T-helper 1 cell treated with Interleukin-12 subunit alpha and Interleukin-12 subunit beta and Interleukin-4 antibody, amounts not matched to agents 30 ng/mL and 1 ng/mL, for 36 hours (primary cell): ENCODE measurements at regions not wholly inside any gene's neighbourhood (a gene's known extent, or its start where the extent isn't known, plus 50 kb on each side); places are given as distances from the start of the nearest gene placed in this dataset.
"Not testable (repeated sequence)": the region's sequence is repeated elsewhere in the genome, so short reads cannot be mapped to it uniquely, and the experiment has no call there.

Experiments used
- intact Hi-C: fragments of 100-400 bp; cut with micrococcal nuclease; formaldehyde crosslinking; loops from one replicate; pipeline ENCODE4 v1.15.1; 2024

DNA sequence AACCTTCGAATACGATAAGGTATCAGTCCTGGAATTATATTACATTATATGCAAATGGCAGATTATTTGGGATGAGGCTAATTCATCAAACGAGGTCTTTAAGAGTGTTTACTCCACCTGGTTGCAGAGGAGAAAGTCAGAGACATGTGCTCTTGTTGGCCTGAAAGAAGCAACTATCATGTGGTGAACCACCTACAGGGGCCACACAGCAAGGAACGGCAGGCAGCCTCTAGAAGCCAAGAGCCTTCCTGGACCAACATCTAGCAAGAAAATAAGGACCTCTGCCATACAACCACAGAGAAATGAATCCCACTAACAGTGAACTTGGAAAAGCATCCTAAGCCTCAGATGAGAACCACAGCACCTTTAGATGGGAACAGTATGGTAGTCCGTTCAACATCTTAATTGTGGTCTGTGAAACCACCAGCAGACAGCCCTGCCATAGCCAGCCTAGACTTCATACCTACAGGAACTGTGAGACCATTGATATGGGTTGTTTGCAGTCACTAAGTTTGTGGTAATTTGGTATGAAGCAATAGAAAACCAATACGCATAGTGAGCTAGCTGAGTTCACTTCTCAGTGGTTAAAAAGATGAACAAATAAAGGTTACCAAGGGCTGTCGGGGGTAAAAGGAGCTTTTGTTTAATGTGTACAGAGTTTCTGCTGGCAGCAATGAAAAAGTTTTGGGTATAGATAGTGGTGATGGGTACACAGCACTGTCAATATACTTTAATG, 345.7 kb upstream of the RUNX1 start:
- intact Hi-C loops, result no loop called here

DNA sequence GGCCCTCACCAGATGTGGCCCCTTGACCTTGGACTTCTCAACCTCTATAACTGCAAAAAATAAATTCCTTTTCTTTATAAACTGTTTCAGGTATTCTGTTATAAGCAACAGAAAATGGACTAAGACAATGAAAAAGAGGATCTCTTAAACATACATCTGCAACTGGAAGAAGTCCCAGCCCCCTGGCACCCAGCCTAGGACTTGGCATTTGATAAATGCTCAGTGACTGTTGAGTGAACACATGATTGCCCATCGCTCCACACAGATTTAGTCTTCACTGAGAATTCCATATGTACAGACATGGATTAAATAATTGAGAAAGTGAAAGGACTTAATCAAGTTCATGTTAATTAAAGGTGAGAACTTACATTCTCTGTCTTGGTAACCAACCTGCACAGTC, 344.9 kb upstream of the RUNX1 start:
- intact Hi-C loops, result no loop called here

DNA sequence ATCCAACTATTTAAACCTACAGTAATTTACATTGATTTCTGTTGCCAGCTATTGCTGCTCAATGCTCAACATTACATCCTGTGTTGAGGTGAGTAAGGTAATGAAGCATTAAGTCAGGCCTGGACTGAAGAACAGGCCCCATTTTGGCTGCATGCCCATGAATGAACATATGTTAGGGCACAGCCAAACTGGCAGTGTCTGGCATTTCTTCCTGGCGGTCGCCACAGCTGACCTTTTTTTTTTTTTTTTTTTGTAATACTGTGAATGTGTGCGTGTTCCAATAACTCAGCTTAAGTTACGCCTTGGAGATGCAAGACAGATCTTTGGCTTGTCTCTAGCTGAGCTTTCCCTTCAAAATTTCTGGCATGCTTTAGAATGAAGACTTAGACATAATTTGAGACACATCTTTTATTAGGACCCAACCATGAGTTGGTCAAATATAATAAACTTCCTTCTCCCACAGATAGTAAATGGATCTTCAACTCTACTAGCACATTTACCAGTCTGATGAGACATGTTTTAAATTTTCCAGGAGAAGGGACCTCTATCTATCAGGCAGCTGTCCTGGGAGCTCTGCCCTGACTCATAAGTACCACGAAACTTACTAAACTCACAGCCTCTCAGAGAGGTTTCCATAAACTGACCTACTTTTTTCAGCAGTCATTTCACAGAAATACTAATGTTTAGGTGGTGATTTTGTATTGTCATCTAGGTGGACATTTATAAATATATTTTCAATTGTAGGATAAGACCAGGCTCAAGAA, 341.1 kb upstream of the RUNX1 start:
- intact Hi-C loops, result no loop called here

DNA sequence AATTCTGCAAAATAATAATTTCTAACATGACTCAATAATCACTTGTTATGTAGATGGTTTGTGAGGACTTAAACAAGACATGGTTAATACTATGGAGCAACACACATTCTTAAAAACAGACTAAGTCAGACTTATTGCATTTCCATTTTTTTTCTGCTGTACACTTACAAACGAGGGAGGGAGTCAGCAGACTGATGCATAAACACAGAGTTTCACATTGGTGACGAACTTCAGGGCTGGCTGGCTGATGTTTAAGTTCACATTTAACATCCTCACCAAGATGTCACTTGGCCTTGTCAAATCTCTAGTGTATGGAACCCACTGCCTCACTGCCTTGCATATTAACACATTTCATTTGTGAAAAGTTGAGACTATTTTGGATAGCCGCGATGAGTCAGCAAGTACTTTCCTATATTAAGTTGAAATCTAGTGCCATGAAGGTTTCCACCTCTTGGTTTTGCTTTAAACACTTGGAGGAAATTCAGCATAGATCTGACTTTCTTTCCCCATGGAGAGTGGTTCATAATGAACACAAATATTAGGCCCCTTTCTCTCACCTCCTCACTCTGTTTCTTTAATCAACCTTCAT, 337.5 kb upstream of the RUNX1 start:
- intact Hi-C loops, result no loop called here

DNA sequence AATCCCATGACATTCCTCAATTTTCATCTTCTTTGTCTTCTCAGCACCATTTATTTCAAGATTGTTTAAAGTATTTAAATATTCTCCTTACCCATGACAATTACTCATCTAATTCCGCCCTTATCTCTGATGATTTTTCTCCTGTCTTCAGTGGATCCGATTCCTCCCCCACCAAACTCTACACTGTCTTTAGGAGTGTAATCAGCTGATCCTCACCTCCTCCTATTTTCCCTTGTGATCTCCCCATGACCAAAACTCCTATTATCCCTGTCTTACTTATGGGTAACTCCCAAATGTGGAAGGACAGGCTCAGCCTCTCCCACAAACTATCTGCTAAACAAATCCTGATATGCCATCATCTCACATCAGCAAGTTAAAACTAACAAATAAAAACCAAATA, 335.3 kb upstream of the RUNX1 start:
- intact Hi-C loops, result no loop called here

DNA sequence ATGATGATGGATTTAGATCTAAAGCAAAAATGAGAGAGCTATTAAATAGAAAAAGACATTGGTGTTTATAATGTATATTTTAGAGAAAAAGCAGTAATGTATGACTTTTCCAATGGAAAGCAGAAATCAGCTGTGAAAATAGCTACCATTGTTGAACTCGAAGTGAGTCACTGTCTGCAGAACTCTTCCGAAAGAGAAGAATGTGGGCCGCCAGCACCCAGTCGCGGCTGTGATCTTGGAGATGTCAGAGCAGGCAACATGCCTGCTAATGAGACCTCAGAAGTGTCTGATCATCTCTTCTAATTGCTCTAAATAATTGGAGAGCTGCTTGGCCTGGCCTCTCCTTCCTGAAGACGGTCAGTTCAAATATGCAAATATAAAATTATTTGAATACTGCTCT, 333.6 kb upstream of the RUNX1 start:
- intact Hi-C loops, result no loop called here

DNA sequence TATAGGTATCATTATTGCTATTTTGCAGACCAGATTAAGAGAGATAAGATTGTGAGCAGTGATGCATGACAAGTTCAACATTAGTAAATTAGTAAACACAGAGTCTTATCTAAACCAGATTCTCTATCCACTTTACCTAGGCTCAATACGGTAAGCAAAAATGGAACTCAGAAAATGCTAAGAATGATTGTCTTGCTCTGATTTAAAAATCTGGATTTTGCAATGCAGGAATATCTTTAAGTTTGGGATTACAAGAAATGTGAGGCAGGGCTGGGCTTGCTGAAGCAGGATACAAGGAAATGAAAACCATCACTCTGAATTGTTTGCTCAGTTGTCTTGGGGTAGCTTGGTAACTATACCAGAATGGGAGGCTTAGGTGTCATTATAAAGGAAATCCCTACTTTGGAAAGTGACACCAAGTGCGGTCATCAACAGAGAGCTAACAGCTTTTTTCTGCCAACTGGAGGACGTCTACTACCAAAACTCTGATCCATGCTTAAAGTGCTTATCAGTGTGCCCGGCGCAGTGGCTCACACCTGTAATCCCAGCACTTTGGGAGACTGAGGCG, 332.7 kb upstream of the RUNX1 start:
- intact Hi-C loops, result no loop called here

DNA sequence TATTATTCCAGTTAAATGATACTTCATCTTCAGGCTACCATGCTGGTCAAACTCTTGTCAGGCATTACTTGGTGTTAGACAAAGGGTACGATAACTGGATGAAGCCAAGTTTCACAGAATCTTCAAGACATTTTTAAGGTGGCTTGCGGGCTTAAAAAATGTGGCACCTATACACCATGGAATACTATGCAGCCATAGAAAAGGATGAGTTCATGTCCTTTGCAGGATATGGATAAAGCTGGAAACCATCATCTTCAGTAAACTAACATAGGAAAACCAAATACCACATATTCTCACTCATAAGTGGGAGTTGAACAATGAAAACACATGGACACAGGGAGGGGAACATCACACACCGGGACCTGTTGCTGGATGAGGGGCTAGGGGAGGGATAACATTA, 331.2 kb upstream of the RUNX1 start:
- intact Hi-C loops, result not testable (repeated sequence)

DNA sequence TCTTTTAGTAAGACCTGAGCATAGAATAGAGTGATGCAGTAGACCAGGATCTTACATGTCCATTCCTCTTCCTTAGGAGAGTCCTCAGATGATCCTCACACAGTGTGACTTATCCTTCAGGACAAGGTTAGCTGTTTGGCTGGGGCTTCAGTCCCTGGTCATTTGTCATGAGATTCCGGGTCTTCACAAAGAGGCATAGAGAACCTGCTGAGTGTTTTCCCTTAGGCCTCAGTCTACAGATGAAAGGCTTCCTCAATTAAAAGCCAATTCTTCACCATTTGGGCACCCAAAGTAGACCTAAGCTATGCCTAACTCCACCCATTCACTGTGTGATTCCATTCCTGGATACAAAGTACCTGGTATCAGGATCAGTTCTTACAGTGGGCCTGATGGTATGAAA, 329.8 kb upstream of the RUNX1 start:
- intact Hi-C loops, result no loop called here

DNA sequence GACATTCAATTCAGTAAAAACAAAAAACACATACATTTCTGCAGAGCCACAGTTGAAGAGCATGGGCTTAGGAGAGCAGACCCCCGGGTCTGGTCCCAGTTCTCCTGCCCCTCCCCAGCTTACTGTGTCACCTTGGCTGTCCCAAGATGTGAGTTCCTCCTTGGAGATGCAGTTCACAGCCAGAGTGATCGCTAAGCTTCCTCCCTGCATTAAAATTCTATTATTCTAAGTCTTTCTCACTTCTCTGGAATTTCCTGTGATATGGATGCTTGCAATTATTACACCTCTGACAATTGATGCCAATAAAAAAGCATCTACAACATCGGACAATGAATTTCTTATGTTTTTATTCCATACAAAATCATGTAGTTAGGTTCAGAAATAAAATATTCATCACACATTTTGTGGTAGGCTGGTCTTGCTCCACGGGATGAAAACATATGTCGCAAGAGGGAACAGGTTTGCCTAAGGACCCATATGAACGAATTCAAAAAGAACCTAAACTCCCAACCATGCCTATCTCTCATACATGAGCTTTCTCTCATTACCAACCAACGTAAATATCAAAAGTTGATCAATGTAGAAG, 328.5 kb upstream of the RUNX1 start:
- intact Hi-C loops, result no loop called here

DNA sequence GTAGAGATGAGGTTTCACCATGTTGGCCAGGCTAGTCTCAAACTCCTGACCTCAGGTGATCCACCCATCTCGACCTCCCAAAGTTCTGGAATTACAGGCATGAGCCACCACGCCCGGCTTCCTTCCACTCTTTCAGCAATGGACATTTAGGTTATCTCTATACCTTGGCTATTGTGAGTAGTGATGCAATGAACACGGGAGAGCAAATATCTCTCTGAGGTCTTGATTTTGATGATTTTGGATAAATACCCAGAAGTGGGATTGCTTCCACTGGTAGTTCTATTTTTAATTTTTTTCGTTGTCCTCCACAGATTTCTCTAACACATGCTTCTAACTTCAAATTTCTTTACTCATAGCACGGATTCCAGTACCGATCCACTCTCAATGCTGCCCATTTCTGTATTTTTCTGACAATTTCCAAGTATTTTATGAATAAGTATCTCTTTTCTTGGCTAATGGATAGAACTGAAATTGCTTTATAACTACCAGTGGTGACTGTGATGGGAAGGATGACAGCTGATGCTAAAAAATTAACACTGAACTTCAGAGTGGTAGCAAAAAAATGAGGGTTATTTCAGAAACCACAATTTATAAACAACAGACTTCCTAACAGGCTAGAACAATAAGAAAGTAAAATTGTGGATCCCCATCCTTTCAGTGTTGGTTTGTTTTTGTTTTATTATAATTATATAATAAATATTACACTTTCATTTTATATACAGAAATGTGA, 327.5 kb upstream of the RUNX1 start:
- intact Hi-C loops, result no loop called here

DNA sequence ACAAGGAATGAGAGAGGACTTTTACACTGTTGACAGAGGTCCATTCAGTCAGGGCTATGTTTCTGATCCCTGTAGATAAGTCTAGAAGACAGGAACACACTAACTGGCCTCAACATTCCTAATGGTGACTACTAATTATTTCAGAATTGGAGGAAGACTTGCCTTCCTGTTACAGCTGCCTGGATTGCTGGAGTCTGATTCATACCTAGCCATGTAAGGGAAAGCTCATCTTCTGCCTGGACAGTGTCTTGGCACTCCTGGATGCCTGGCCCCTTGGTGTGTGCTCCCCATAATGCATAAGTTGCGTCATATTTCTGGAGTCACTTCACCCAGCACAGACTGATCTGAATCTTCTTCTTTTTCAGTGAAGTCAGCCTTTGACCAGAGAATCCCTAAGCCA, 326.0 kb upstream of the RUNX1 start:
- intact Hi-C loops, result no loop called here

DNA sequence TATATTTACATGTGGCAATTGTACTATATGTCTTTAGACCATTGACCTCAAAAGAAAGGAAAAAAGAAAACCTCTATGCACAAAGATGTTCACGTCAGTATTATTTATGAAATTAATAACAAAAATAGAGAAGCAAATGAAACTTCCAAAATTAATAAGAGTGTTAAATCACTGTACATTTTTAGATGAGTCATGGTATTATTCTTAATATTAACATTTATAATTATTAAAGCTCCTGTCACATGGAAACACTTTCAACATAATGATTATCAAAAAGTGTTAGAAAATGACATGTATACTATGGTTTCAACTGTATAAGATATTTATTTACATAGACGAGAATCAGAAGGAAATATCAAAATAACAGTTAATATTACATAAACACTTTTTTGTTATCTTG, 324.9 kb upstream of the RUNX1 start:
- intact Hi-C loops, result no loop called here

DNA sequence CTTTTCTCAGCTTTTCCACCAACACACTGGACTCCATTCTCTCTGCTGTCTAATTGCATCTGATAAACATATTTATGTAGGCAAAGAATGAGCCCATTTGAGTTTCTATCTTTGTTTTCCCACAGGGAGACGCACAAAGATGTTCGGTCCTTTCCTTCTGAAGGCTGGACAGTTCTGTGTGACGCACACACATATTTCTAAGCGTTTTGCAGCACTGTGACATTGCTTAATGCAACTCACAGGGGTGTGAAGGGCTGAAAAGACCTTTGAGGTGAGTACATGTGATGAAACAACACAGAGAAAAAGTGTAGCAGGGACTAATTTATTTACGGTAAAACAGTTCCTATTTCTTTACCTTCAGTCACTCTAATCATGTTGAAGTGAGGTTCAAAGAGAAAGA, 323.1 kb upstream of the RUNX1 start:
- intact Hi-C loops, result no loop called here

DNA sequence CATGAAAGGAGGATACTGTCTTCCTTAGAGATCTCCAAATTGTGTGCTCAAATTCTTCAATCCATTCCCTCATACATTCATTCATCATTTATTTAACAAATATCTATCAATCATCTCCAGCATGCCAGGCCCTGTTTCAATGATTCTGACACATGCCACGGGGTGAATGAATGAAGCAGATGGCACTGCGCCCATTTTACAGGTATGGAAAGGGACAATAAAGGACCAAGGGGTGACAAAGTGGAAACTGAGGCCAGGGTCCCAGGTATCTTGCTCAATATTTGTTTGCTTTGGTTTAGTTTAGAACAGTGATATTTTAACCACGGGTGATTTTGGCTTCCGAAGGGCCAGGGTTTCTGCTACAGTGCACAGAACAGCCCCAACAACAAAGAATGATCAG, 321.6 kb upstream of the RUNX1 start:
- intact Hi-C loops, result no loop called here

DNA sequence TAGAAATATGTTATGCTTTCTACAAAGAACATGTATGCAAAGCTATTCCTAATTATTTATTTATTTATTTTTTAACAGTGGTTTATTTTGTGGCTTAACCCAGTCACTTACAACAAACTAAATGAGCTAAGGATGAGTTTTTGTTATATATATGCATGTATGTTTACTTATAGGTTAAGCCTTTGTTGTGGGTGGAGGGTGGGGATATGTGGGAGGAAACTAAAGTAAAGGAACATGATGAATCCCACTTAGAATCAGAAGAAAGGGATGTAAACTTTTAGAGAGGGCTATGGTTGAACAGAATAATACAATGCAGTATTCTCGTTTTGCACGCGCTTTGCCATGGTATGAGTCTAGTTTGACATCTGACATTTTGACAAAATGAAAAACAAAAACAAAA, 321.0 kb upstream of the RUNX1 start:
- intact Hi-C loops, result no loop called here

DNA sequence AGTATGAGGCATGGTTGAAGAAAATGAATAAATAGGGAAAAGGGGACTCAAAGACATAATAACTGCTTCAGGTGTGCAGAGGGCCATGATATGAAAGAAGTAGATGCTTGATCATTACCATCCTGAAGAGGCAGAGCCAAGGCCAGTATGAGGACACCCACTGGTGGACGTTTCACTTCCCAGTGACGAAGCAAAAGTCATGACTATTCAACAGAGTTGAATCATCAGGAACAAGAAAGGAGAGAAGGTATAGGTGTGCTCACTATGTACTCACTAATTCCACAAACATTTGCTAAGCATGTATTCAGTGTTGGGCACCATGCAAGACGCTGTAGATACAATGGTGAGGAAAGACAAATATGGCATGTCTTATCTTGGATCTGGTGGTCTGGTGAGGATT, 319.2 kb upstream of the RUNX1 start:
- intact Hi-C loops, result no loop called here

DNA sequence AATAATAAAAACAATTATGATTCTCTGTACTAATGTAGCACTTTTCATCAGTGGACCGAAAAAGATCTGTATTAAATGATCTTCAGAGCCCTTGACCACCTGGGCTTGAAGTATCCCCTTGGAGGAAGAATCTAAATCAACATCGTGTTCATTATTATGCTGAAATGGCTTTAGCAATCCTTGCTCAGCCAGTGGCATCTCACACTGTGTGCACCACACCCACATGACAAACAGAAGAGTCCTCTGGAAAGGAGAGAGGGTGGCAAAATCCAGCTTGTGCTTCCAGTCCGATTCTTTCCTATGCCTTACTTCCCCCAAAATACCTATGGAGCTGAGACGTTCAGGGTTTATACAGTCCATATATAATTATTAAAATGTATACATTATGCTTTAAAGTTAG, 318.5 kb upstream of the RUNX1 start:
- intact Hi-C loops, result no loop called here

DNA sequence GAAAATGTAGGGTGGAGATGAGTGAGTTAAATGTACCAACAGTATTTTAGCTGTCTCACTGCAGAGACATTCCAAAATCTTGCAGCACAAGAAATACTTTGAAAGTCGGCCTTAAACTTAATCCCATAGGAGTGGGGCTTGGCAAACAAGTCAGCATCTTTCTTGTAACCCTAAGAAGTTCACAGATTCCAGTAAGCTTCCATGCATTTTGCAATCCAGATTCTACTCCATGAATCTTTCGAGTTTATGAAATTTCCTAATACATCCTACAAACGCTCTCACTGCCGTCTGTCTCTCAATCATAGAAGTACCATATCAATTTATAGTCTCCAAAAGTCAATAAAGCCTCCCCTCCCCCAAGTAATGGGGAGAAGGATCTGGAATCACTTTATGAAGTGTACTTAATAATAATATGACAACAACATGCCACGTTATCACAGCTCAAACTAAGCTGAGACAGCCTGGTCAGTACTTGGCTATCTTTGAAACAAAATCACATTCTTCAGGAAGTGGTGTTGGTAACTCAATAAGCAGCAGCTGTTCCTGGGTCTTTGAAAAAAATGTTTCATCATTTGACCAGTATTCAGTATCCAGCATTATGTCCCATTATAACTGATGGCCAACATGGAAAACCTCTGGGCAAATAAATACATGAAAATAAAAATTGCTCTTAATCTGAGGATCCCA, 317.4 kb upstream of the RUNX1 start:
- intact Hi-C loops, result no loop called here

DNA sequence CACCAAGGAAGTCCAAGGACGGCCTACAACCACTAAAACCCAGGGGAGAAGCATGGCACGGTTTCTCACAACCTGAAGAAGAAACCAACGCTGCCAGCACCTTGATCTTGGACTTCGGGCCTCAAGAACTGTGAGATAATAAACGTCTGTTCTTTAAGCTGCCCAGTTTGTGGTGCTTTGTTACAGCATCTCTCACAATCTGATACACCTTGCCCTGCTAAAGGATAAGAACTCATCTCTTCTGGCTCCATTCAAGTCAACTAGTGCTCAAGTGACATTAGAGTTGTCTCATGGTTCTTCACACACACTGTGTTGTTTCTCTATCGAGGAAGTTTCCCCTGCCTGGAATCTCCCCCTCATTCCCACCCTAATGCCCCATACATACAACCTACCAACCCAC, 314.4 kb upstream of the RUNX1 start:
- intact Hi-C loops, result no loop called here

DNA sequence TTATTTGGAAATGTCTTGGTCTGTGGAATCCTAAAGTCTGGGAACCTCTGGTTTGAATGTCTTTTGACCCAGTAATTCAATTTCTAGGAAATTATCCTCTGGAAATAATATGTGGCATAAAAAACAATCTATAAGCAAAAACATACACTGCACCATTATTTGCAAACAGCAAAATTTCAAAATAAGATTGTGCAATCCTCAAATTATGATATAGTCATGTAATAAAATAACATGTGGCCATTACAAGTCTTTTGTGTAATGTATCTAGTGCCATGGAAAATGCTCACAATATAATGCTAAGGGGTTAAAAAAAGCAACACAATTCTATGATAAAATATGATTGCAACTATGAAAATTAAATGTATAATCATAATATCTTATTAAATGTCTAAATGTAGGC, 312.9 kb upstream of the RUNX1 start:
- intact Hi-C loops, result no loop called here
